Suprapubic skin (tissue), 3 donors: ENCODE measurements at regions not wholly inside any gene's neighbourhood (a gene's known extent, or its start where the extent isn't known, plus 50 kb on each side); places are given as distances from the start of the nearest gene placed in this dataset.

Source experiments
- CTCF ChIP-seq, 2 donors: fragments of 200-600 bp in 1 of 2; fragments of 450-650 bp in 1 of 2; sonication (generic) in 1 of 2; IDR thresholded peaks; one replicate each; pipeline ENCODE4 v1.5.1; 2016 to 2019; ENCODE audit warnings: antibody characterized with exemption in 2 of 2, mild to moderate bottlenecking in 1 of 2, moderate library complexity in 1 of 2
- POLR2A ChIP-seq, 2 donors: fragments of 450-650 bp; IDR thresholded peaks; one replicate each; pipeline ENCODE4 v1.6.1; 2017; ENCODE audit warnings: antibody characterized with exemption in 2 of 2, mild to moderate bottlenecking in 2 of 2, moderate library complexity in 2 of 2

DNA sequence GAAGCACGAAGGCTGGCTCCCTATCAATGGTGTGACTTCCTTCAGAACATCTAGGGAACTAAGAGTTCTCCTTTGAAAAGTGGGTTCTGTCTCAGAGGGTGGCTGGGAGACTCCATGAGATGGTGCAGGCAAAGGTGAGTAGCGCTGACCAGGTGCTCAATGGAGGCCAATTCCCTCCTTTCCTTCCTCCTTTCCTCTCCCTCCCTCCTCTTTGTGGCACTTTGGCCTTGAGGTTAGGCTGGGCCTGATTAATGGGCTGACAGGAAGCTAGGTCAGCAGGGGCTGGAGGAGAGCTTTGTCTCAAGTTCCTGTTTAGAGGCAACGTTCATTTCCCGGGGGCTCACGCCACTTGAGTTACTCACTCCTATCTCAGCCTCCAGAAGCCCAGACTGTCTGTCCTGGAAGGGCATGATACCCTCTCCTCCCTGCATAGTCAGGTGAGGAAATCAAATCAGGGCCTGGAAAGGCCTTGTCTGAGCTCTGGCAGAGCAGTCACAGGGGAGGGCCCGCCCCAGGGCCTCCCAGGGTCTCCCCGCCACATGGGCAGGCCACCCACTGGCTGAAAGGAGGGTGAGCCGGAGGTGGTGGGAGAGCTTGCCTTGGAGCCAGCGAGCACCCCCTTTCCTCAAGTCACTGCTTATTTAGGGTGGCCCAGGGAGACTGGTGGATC lies 58.4 kb upstream of the SSBP3 start:
- TF ChIP-seq POLR2A (IDR thresholded peaks at IDR 0.05) (no peak), CTCF (IDR thresholded peaks at IDR 0.05) (no peak)
